CD4-positive, alpha-beta T cell (primary cell): ENCODE measurements at regions not wholly inside any gene's neighbourhood (a gene's known extent, or its start where the extent isn't known, plus 50 kb on each side); places are given as distances from the start of the nearest gene placed in this dataset.

ENCODE experiments used
- ATAC-seq: fragments of 200-7000 bp; cut with Tn5 transposase; one replicate; pipeline ENCODE4 v1.10.0; 2022; ENCODE audit warnings: mild to moderate bottlenecking; ENCODE audit not compliant: poor library complexity
- CTCF ChIA-PET: fragments of 350-600 bp; sonication (Branson Sonifier 250); formaldehyde crosslinking; loops from one replicate; lab custom pipeline; 2021; ENCODE audit warnings: antibody characterized with exemption, inconsistent platforms; lab: Charles Lee
- POLR2A ChIA-PET: fragments of 350-600 bp; sonication (Branson Sonifier 250); formaldehyde crosslinking; loops from one replicate; lab custom pipeline; 2021; ENCODE audit warnings: antibody characterized with exemption, inconsistent platforms; lab: Charles Lee
- DNase-seq, 14 experiments: peaks; one replicate each; pipeline ENCODE4 v3.0.0-alpha.2; 2013 to 2020; ENCODE audit warnings: mixed read lengths in 2 of 14
- H3K27ac ChIP-seq, 2 donors: one replicate each; pipeline versions ENCODE4 v1.5.1 to v1.7.0; 2013; ENCODE audit warnings: low read length in 2 of 2, low read depth in 1 of 2, mild to moderate bottlenecking in 1 of 2
- H3K27me3 ChIP-seq, 2 experiments: 1 replicate in 1 of 2; 2 replicates in 1 of 2; pipeline versions ENCODE4 v1.6.1 to v1.7.0; 2013; ENCODE audit warnings: low read length in 2 of 2, control low read depth in 1 of 2, mild to moderate bottlenecking in 1 of 2, moderate library complexity in 1 of 2; ENCODE audit not compliant: insufficient read depth in 2 of 2, control insufficient read depth in 1 of 2
- H3K36me3 ChIP-seq: one replicate; pipeline ENCODE4 v1.6.1; 2013; ENCODE audit warnings: low read length, control low read depth; ENCODE audit not compliant: insufficient read depth
- H3K4me1 ChIP-seq: one replicate; pipeline ENCODE4 v1.6.1; 2013; ENCODE audit warnings: low read length, control low read depth; ENCODE audit not compliant: insufficient read depth
- H3K4me3 ChIP-seq: one replicate; pipeline ENCODE4 v1.5.1; 2013; ENCODE audit warnings: mild to moderate bottlenecking, low read length, moderate library complexity
- H3K9me3 ChIP-seq, 2 experiments: 1 replicate in 1 of 2; 2 replicates in 1 of 2; pipeline versions ENCODE4 v1.6.1 to v1.7.0; 2013; ENCODE audit warnings: low read length in 2 of 2, mild to moderate bottlenecking in 2 of 2, control low read depth in 1 of 2, moderate library complexity in 1 of 2; ENCODE audit not compliant: control insufficient read depth in 1 of 2, insufficient read depth in 1 of 2
- H3K27ac Mint-ChIP-seq: one replicate; pipeline ENCODE4 v1.8.0; 2020; ENCODE audit warnings: mixed read lengths
- H3K27me3 Mint-ChIP-seq: one replicate; pipeline ENCODE4 v1.8.0; 2021; ENCODE audit warnings: mixed read lengths
- H3K36me3 Mint-ChIP-seq: one replicate; pipeline ENCODE4 v1.8.0; 2021; ENCODE audit warnings: low read depth, mixed read lengths
- H3K4me1 Mint-ChIP-seq: one replicate; pipeline ENCODE4 v1.8.0; 2021; ENCODE audit warnings: low read depth, mixed read lengths
- H3K4me3 Mint-ChIP-seq: one replicate; pipeline ENCODE4 v1.8.0; 2020; ENCODE audit warnings: mild to moderate bottlenecking, mixed read lengths
- H3K9me3 Mint-ChIP-seq: one replicate; pipeline ENCODE4 v1.8.0; 2020; ENCODE audit warnings: mixed read lengths
- intact Hi-C, 2 experiments: fragments of 100-400 bp; cut with DNase I in 1 of 2; cut with micrococcal nuclease in 1 of 2; formaldehyde crosslinking; loops; one replicate each; pipeline versions ENCODE4 v1.15.1 to v1.9.0; 2023 to 2025; cut with DNase I, micrococcal nuclease
- TF ChIP-seq, protein P1 (sequence below): fragments of 200-600 bp; IDR thresholded peaks from one replicate; pipeline ENCODE4 v1.8.0; 2022; ENCODE audit warnings: antibody characterized with exemption, mild to moderate bottlenecking

DNA sequence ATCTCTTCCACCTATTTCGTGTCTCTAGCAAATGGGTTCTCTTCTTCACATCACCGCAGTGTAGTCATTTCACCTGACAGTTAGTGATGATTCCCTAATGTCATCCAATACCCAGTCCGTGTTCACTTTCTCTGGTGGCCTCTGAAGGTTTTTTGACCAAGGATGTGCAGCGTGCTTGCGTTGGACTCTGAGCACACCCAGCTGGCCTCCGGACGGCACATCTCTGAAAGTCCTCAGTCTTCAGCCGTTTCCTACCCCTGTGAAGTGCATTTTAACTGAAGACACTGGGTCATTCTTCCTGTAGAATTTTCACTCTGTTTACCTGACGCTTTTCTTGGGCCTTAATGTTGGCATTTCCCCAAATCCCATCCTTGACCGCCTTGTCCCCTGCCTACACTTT lies 98.7 kb downstream of the ERMARD start:
- Histone ChIP-seq H3K4me1 (no peaks in the 10 kb centered on the region), H3K9me3 (peaks cover 0 to 15% of the 10 kb centered on the region in 2 experiments), H3K27ac (no peak overlapping the region), H3K27me3 (no peaks in the 10 kb centered on the region), H3K36me3 (no peaks in the 10 kb centered on the region), H3K4me3 (no peak overlapping the region)
- CTCF ChIA-PET, result no interaction called here
- TF ChIP-seq, protein P1, sequence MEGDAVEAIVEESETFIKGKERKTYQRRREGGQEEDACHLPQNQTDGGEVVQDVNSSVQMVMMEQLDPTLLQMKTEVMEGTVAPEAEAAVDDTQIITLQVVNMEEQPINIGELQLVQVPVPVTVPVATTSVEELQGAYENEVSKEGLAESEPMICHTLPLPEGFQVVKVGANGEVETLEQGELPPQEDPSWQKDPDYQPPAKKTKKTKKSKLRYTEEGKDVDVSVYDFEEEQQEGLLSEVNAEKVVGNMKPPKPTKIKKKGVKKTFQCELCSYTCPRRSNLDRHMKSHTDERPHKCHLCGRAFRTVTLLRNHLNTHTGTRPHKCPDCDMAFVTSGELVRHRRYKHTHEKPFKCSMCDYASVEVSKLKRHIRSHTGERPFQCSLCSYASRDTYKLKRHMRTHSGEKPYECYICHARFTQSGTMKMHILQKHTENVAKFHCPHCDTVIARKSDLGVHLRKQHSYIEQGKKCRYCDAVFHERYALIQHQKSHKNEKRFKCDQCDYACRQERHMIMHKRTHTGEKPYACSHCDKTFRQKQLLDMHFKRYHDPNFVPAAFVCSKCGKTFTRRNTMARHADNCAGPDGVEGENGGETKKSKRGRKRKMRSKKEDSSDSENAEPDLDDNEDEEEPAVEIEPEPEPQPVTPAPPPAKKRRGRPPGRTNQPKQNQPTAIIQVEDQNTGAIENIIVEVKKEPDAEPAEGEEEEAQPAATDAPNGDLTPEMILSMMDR, result no peak
- intact Hi-C loops, result no loop called here
- no peak overlapping the region for H3K4me3 Mint-ChIP-seq
- no peaks in the 10 kb centered on the region for H3K36me3 Mint-ChIP-seq
- H3K27me3 Mint-ChIP-seq, result peaks cover 4% of the 10 kb centered on the region
- POLR2A ChIA-PET, result no interaction called here
- DNase-seq, result no peak
- ATAC-seq, result no peak
- no peak overlapping the region for H3K27ac Mint-ChIP-seq
- no peaks in the 10 kb centered on the region for H3K9me3 Mint-ChIP-seq
- no peaks in the 10 kb centered on the region for H3K4me1 Mint-ChIP-seq

DNA sequence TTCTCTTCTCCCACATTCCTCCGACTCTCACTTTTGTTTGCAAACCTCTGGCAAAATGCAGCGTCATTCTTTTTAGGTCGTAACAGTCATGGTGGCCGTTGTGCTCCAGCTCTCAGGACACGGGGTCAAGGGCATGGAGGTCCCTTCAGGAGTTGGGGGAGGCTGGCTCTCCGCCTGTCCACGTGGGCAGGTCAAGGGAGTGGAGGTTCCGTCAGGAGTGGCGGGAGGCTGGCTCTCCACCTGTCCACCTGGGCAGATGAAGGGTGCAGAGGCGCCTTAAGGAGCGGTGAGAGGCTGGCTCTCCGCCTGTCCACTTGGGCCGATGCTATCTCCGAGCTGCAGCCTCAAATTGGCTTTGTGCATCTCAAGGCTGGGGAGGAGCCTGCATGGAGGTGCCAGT lies 98.0 kb downstream of the ERMARD start:
- Mint-ChIP-seq H3K4me3 (no peak overlapping the region), H3K36me3 (no peaks in the 10 kb centered on the region), H3K4me1 (no peaks in the 10 kb centered on the region), H3K9me3 (no peaks in the 10 kb centered on the region), H3K27ac (no peak overlapping the region), H3K27me3 (peaks cover 4% of the 10 kb centered on the region)
- H3K36me3 ChIP-seq, result no peaks in the 10 kb centered on the region
- ChIA-PET POLR2A (no interaction called here), CTCF (no interaction called here)
- DNase-seq (no peak), ATAC-seq (no peak)
- TF ChIP-seq, protein P1, result no peak
- no peak overlapping the region for H3K4me3 ChIP-seq
- peaks cover 0 to 13% of the 10 kb centered on the region in 2 experiments for H3K9me3 ChIP-seq
- no peaks in the 10 kb centered on the region for H3K4me1 ChIP-seq
- no peaks in the 10 kb centered on the region for H3K27me3 ChIP-seq
- H3K27ac ChIP-seq, result no peak overlapping the region
- intact Hi-C loops, result no loop called here

DNA sequence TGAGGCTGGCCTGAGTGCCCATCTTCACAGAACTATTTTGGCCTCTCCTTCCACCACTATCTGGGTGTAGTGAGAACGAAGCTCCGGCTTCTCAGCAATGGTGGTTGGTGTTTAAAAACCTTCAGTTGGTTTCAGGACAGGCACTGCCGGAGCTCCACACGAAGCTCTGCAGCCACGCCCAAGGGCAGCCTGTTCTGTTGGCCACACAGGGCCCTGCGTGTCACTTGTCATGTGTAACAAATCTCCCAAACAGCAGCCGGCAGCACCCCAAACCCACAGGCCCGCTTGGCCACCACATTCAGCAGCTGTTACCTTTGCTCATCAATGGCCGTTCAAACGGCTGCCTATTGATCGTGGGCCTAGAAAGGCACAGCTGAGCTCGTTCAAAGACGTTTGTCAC lies 97.5 kb downstream of the ERMARD start:
- Mint-ChIP-seq H3K4me3 (no peak overlapping the region), H3K27me3 (peaks cover 4% of the 10 kb centered on the region), H3K36me3 (no peaks in the 10 kb centered on the region), H3K9me3 (no peaks in the 10 kb centered on the region), H3K4me1 (no peaks in the 10 kb centered on the region), H3K27ac (no peak overlapping the region)
- H3K4me3 ChIP-seq, result no peak overlapping the region
- ChIA-PET POLR2A (no interaction called here), CTCF (no interaction called here)
- H3K27me3 ChIP-seq, result no peaks in the 10 kb centered on the region
- TF ChIP-seq, protein P1, result no peak
- no peak for DNase-seq
- intact Hi-C loops, result no loop called here
- no peaks in the 10 kb centered on the region for H3K4me1 ChIP-seq
- H3K9me3 ChIP-seq, result peaks cover 0 to 11% of the 10 kb centered on the region in 2 experiments
- ATAC-seq, result no peak
- H3K27ac ChIP-seq, result no peak overlapping the region
- H3K36me3 ChIP-seq, result no peaks in the 10 kb centered on the region
